ENCODE measurements at regions not wholly inside any gene's neighbourhood (a gene's known extent, or its start where the extent isn't known, plus 50 kb on each side); places are given as distances from the start of the nearest gene placed in this dataset.

DNA sequence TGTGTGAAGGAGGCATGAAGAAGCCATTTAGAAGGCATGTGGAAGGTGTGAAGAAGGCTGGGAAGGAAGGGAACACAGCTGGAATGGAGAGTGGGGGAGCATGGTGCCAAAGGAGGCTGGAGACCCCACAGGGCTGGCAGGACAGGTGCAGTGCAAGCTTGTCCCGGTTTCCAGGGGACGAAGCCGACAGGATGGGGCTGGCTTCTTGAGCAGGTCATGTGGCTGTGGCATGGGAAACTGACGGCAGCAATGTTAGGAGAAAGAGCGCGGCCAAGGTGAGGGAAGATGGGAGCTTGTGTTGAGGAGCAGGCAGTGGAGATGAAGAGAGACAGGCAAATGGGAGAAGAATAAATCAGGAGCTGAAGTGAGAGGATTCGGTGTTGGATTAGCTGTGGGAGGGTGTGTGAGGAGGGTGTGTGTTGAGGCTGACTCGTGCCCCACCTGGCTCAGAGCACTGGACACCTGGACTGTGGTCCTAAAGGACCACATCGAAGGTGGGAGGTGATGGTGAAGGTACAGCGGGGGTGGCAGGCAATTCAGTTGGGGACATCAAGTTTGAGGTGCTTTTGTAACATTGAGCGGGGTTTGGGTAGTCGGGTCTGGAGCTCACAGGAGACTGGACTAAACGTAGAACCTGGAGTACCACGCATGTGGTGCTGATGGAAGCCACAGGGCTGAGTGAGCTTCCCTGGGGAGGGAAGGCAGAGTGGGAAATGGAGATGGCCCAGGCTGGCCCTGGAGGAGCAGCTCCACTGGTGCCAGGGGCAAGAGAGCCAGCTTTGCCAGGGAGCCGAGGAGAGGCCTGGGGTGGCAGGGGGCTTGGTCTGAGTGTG lies 165.6 kb upstream of the HDAC4 start:
- Mint-ChIP-seq H3K4me3 (no peak overlapping the region), H3K27me3 (peaks cover 17% of the 10 kb centered on the region), H3K36me3 (ENCODE audit: low read depth) (no peaks in the 10 kb centered on the region), H3K4me1 (ENCODE audit: low read depth) (peaks cover 3% of the 10 kb centered on the region), H3K9me3 (no peaks in the 10 kb centered on the region), H3K27ac (no peak overlapping the region)
- no peak for DNase-seq

DNA sequence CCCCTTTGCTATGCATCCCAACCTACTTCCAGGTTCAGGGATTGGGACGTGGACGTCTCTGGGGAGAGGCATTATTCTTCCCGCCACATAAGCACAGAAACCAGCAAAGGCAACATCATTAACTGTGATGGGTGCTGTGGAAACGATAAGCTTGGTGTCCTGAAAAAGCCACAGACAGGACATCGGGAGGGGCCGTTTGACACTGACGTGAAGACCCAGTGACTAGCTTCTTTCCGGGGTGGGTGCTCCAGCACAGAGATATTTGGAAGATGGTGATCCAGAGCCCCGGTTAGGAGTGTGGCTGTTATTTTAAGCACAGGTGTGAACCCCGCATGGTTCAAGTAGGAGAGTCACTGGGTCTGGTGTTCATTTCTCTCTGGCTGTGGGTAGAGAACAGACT lies 163.8 kb upstream of the HDAC4 start:
- Mint-ChIP-seq H3K36me3 (ENCODE audit: low read depth) (no peaks in the 10 kb centered on the region), H3K27me3 (peaks cover 13% of the 10 kb centered on the region), H3K9me3 (no peaks in the 10 kb centered on the region), H3K27ac (no peak overlapping the region), H3K4me3 (no peak overlapping the region), H3K4me1 (ENCODE audit: low read depth) (no peaks in the 10 kb centered on the region)
- peak; percentile 11 for DNase-seq

DNA sequence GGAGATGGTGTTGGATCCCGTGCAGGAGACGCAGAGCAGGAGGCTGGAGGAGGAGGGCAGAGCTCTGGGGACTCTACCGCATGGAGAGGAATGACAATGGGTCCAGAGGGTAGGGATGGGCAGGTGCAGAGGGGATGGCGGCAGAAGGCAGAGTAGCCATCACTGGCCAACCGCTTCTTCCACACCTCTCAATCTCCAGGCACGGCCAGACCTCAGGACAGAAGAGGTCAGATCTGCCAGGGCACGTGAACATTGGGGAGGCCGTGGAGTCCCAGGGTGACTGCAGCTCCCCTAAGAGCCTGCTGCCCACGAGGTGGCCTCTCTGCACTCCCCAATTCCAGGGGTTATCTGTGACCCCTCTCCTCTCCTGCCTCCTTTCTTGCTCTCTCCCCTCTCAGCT lies 162.7 kb upstream of the HDAC4 start:
- Mint-ChIP-seq H3K27ac (no peak overlapping the region), H3K4me3 (no peak overlapping the region), H3K9me3 (no peaks in the 10 kb centered on the region), H3K36me3 (ENCODE audit: low read depth) (no peaks in the 10 kb centered on the region), H3K27me3 (peaks cover 17% of the 10 kb centered on the region), H3K4me1 (ENCODE audit: low read depth) (no peaks in the 10 kb centered on the region)
- peak; percentile 6 for DNase-seq

DNA sequence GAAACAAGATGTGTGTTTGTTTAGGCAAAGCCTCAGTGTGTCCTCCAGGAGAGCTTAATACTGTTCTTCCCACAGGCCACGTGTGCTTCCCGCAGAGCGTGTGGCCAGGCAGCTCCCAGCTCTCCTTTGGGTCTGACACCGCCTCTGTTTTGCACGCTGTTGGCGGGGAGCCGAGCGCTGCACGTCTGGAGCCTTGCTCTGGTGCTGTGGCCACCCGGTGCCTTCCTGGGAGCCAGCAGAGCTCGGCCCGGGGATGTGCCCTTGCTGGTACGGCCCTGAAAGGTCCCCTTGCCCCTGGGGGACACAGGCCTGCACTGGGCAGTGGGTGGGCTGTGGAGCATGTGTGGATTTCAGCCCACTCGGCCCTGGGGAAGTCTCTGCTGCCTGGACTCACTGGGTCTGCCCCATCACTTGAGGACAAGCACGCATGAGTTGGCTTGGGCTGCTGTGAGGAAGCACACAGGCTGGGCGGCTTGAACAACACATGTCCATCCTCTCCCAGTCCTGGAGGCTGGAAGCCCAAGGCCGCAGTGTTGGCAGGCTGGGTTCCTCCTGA lies 160.7 kb upstream of the HDAC4 start:
- Mint-ChIP-seq H3K36me3 (ENCODE audit: low read depth) (no peaks in the 10 kb centered on the region), H3K4me1 (ENCODE audit: low read depth) (no peaks in the 10 kb centered on the region), H3K27me3 (peaks cover 12% of the 10 kb centered on the region), H3K9me3 (no peaks in the 10 kb centered on the region), H3K4me3 (no peak overlapping the region), H3K27ac (no peak overlapping the region)
- DNase-seq: peak; percentile 11

DNA sequence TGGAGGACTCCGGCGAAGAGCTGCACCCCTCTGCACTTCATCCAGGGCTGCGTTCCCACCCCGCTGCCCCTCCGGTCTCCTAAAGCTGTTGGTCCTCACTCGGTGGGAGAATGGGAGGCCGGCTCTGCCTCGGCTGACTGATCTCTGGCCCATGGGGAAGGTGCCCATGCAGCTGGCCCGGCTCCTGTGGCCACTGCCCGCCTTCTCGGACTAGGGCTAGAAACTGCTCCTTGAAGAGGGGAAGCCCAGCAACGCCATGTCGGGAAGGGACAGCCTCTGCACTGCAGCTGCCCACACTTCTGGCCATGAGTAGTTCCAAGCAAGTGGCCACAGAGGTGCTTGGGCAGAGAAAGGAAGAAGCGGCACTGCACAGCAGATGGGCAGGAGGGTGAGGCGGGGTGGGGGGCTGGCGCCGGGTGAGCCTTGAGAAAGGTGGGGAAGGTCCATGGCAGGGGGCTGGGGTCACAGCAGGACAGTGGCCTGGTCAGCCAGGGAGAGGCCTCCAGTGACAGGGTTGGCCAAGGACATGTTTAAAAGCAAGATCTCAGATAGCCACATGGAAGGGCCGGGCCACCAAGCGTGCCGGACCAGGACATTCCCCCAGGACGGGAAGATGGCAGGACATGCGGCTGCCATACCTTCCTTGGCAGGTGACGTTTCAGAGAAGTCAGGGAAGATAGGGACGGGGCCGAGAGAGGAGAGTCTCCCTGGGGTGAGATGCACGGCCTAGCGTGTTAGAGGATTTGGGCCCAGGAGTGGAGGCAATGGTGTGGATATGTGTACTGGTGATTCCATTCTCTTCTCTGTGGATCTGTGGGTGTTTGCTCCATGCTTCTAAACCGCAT lies 158.8 kb upstream of the HDAC4 start:
- H3K27me3 Mint-ChIP-seq: peaks cover 12% of the 10 kb centered on the region
- no peaks in the 10 kb centered on the region for H3K36me3 Mint-ChIP-seq (ENCODE audit: low read depth)
- H3K4me1 Mint-ChIP-seq (ENCODE audit: low read depth): peaks cover 7% of the 10 kb centered on the region
- no peak overlapping the region for H3K27ac Mint-ChIP-seq
- DNase-seq: peak; percentile 11
- no peak overlapping the region for H3K4me3 Mint-ChIP-seq
- H3K9me3 Mint-ChIP-seq: no peaks in the 10 kb centered on the region

DNA sequence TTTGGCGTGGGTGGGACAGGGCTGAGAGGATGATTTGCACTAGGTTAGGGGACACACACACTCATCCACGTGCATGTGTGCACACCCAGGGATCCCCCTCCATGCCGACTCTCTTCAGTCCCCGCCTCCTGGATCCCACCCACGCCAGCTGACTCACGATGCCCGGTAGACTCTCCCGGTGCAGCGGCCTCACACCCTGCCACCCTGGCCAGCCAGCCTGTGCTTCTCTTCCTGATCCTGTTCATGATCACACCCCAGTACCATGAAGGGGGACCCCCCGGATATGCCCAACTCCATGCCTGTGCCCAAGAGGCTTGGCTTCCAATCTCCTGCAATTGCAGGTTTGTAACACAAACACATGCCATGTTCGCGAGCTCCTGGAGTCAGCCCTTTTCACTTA lies 157.8 kb upstream of the HDAC4 start:
- DNase-seq: peak; percentile 23
- Mint-ChIP-seq H3K4me3 (no peak overlapping the region), H3K27me3 (peaks cover 12% of the 10 kb centered on the region), H3K27ac (no peak overlapping the region), H3K9me3 (no peaks in the 10 kb centered on the region), H3K4me1 (ENCODE audit: low read depth) (peaks cover 9% of the 10 kb centered on the region), H3K36me3 (ENCODE audit: low read depth) (no peaks in the 10 kb centered on the region)

DNA sequence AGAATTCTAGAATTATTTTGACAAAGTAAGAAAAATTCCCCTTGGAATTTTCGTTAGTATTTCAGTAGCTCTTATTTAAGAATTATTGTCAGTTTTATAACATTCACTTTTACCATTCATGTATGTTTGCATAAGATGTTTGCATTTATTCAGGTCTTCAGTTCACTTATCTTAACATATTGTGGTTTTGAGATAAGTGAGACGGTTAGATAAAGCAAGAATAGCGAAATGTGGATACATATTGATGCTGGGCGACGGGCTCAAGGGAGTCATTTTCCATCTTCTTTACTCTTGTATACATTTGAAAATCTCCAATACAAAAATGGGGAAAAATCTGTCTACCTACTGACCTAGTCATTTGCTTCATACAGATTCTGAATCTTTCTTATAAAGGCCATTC lies 156.7 kb upstream of the HDAC4 start:
- H3K36me3 Mint-ChIP-seq (ENCODE audit: low read depth): no peaks in the 10 kb centered on the region
- peaks cover 19% of the 10 kb centered on the region for H3K4me1 Mint-ChIP-seq (ENCODE audit: low read depth)
- DNase-seq: no peak
- no peak overlapping the region for H3K4me3 Mint-ChIP-seq
- H3K27ac Mint-ChIP-seq: no peak overlapping the region
- peaks cover 10% of the 10 kb centered on the region for H3K27me3 Mint-ChIP-seq
- H3K9me3 Mint-ChIP-seq: no peaks in the 10 kb centered on the region

DNA sequence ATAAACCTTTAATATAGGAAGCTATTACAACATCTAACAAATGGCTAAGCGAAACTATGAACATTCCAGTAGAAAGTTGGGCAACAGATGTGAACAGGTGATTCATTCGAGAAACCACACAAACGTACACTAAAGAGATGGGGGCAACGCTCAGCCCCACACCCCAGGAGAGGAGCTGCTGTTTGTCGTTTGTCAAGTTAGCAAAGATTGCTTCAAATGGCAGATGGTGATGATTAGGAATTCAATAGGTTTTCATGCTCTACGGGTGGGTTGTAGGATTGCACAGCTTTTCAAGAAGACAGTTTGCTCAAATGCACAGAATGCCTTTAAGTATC lies 154.7 kb upstream of the HDAC4 start:
- DNase-seq: no peak
- Mint-ChIP-seq H3K27me3 (peaks cover 14% of the 10 kb centered on the region), H3K4me3 (no peak overlapping the region), H3K36me3 (ENCODE audit: low read depth) (no peaks in the 10 kb centered on the region), H3K9me3 (no peaks in the 10 kb centered on the region), H3K27ac (no peak overlapping the region), H3K4me1 (ENCODE audit: low read depth) (peaks cover 19% of the 10 kb centered on the region)

DNA sequence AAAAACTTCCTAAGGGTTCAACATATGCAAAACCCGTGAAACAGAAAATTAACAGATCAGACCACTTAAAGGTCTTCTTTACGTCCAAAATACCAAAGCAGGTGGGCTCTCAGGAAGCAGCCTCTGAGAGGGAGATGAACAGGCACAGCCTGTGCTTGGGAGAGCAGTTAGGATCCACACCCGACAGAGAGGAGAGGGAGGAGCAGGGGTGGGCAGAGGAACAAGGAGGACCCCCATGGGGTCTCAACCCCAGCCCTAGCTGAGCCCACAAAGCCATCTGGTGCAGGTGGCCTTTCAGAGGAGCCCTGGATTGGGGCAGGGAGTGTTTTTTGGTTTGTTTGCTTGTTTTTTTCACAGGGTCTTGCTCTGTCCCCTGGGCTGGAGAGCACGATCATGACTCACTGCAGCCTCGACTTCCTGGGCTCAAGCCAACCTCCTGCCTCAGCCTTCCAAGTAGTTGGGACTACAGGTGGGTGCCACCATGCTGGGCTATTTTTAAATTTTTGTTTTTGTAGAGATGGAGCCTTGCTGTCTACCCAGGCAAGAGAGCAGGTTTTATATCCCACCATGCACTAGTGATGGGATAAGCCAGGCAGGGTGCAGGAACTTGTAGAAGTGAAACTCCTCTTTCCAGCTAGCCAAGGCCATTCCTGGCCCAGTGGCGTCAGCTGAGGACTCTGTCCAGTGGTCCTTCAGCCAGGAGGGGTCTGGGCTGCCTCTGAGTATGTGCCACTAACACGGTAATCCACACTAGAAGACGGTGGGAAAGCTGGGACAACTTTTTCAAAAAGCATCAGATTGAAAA lies 154.1 kb upstream of the HDAC4 start:
- Mint-ChIP-seq H3K27me3 (peaks cover 20% of the 10 kb centered on the region), H3K36me3 (ENCODE audit: low read depth) (no peaks in the 10 kb centered on the region), H3K4me3 (no peak overlapping the region), H3K9me3 (no peaks in the 10 kb centered on the region), H3K27ac (no peak overlapping the region), H3K4me1 (ENCODE audit: low read depth) (peaks cover 19% of the 10 kb centered on the region)
- DNase-seq: no peak

DNA sequence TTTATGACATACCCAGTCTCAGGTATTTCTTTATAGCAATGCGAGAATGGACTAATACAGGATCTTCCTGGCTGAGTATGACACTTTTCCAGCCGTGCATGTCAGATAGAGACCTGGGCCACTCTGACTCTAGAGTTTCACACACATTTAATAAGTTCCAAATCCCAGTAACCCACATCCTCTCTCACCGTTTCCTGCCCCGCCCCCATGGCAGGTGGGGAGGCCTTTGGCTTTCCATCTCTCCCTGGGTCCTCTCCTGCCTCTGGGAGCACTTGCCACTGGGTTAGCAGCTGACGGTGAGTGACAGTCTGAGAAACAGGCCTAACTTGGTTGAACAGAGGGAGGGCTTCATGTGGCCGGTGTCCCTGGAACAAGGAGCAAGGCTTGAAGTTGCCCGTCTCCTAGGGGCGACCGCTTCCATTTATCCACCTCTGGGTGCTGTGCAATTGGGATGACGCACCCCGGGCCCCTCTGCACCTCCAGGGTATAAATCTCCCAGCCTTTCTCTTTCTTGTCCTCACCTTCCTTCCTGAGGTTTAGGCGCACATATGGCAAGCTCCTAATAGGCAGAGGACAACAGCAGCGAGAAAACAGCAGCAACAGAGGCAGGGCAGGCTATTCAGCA lies 152.7 kb upstream of the HDAC4 start:
- H3K4me1 Mint-ChIP-seq (ENCODE audit: low read depth): peaks cover 31% of the 10 kb centered on the region
- peaks cover 23% of the 10 kb centered on the region for H3K27me3 Mint-ChIP-seq
- no peaks in the 10 kb centered on the region for H3K36me3 Mint-ChIP-seq (ENCODE audit: low read depth)
- no peaks in the 10 kb centered on the region for H3K9me3 Mint-ChIP-seq
- no peak overlapping the region for H3K27ac Mint-ChIP-seq
- DNase-seq: no peak
- no peak overlapping the region for H3K4me3 Mint-ChIP-seq

DNA sequence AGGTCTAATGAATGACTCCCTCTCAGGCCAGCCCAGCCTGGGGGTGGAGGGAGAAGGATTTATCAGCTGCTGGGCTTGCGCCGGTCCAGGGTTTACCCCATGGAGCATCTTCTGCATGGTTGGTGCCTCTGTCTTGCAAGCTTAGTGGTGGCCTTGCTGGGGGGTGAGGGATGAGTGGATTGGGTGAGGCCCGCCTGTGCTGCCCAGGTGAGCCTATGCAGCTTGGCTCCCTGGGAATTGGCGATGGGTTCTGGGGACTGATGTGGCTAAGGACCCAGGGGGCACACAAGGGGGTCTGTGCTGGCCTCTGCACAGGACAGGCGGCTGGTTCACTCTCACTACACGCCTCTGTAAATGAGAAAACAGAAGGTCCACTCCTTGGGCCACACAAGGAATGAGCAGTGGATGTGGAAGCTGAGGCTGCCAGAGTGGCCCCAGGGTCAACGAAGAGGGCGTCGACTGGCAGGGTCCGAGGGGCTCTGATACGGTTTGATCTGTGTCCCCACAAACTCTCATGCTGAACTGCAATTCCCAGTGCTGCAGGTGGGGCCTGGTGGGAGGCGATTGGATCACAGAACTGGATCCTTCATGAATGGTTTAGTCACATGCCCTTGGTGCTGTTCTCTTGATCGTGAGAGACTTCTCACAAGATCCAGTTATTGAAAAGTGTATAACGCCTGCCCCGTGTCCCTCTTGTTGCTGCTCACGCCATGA lies 151.6 kb upstream of the HDAC4 start:
- H3K4me3 Mint-ChIP-seq: no peak overlapping the region
- H3K36me3 Mint-ChIP-seq (ENCODE audit: low read depth): no peaks in the 10 kb centered on the region
- H3K9me3 Mint-ChIP-seq: no peaks in the 10 kb centered on the region
- no peak overlapping the region for H3K27ac Mint-ChIP-seq
- H3K4me1 Mint-ChIP-seq (ENCODE audit: low read depth): peaks cover 41% of the 10 kb centered on the region
- H3K27me3 Mint-ChIP-seq: peaks cover 23% of the 10 kb centered on the region
- no peak for DNase-seq

DNA sequence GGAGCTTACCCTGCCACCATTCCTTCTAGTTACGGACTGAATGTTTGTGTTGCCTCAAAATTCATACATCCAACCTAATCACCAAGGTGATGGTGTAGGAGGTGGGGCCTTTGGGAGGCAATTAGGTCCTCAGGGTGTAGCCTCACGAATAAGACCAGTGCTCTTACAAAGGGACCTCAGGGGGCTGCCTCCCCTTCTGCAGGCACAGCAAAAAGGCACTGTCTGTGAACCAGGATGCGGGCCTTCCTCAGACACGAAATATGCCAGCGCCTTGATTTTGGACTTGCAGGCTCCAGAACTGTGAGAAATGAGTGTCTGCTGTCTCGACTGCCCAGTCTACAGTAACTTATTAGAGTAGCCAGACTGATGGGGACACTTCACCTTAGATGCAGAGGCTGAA lies 150.4 kb upstream of the HDAC4 start:
- peaks cover 26% of the 10 kb centered on the region for H3K27me3 Mint-ChIP-seq
- DNase-seq: no peak
- no peak overlapping the region for H3K27ac Mint-ChIP-seq
- H3K4me3 Mint-ChIP-seq: no peak overlapping the region
- no peaks in the 10 kb centered on the region for H3K9me3 Mint-ChIP-seq
- no peaks in the 10 kb centered on the region for H3K36me3 Mint-ChIP-seq (ENCODE audit: low read depth)
- H3K4me1 Mint-ChIP-seq (ENCODE audit: low read depth): peaks cover 44% of the 10 kb centered on the region

DNA sequence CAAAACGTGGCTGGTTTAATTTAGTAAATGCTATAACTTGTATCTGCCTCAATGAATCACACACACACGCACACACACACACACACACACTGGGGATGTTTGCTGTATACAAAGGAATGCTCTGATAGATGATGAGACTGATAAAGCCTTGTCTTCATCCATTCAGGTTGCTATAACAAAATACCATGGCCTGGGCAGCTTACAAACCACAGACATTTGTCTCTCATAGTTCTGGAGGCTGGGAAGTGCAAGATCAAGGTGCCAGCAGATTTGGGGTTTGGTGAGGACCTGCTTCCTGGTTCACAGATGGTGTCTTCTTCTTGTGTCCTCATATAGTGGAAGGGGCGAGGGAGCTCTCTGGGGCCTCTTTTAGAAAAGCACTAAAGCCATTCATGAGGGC lies 149.5 kb upstream of the HDAC4 start:
- Mint-ChIP-seq H3K27ac (no peak overlapping the region), H3K4me3 (no peak overlapping the region), H3K27me3 (peaks cover 28% of the 10 kb centered on the region), H3K36me3 (ENCODE audit: low read depth) (no peaks in the 10 kb centered on the region), H3K4me1 (ENCODE audit: low read depth) (peaks cover 48% of the 10 kb centered on the region), H3K9me3 (no peaks in the 10 kb centered on the region)
- no peak for DNase-seq
